HCT116 (cell line): ENCODE measurements at regions not wholly inside any gene's neighbourhood (a gene's known extent, or its start where the extent isn't known, plus 50 kb on each side); places are given as distances from the start of the nearest gene placed in this dataset.

Experiments used
- CTCF ChIP-seq, 3 experiments: fragments of 200-600 bp in 1 of 3; sonication (generic) in 1 of 3; IDR thresholded peaks in 2 of 3; conservative IDR thresholded peaks in 1 of 3; 2 replicates each; pipeline ENCODE4 v1.5.1; 2012 to 2017; ENCODE audit warnings: low read depth in 2 of 3, low read length in 2 of 3, antibody characterized with exemption in 1 of 3, borderline replicate concordance in 1 of 3, control low read depth in 1 of 3, mild to moderate bottlenecking in 1 of 3, mixed read lengths in 1 of 3, mixed run types in 1 of 3, moderate library complexity in 1 of 3; ENCODE audit not compliant: insufficient read depth in 1 of 3
- POLR2A ChIP-seq: IDR thresholded peaks from 2 replicates; pipeline ENCODE4 v1.7.0; 2011; ENCODE audit warnings: borderline replicate concordance; ENCODE audit not compliant: insufficient read depth, insufficient read length; ENCODE audit errors: extremely low read depth
- POLR2AphosphoS5 ChIP-seq: IDR thresholded peaks from 2 replicates; pipeline ENCODE4 v1.6.1; 2011; ENCODE audit warnings: mild to moderate bottlenecking, low read depth, low read length, moderate library complexity

- TF ChIP-seq POLR2AphosphoS5 = no peak
- TF ChIP-seq POLR2A = no peak
- no peak for TF ChIP-seq CTCF (IDR thresholded peaks at IDR 0.05 in 2 of 3, conservative IDR thresholded peaks at IDR 0.05 in 1 of 3; ENCODE audit: borderline replicate concordance in 1 of 3, insufficient read depth in 1 of 3, low read depth in 2 of 3, low read length in 2 of 3)
These were observed 248.1 kb upstream of the SALL3 start for GRCh38 chr18:78731398-78732032.
